T47D (cell line): ENCODE measurements at regions not wholly inside any gene's neighbourhood (a gene's known extent, or its start where the extent isn't known, plus 50 kb on each side); places are given as distances from the start of the nearest gene placed in this dataset.

Experiments used
- DNase-seq, 2 experiments: peaks; one replicate each; pipeline versions ENCODE4 v3.0.0 to v3.0.0-alpha.2; 2011 to 2012; ENCODE audit warnings: low read depth in 1 of 2, low spot score in 1 of 2
- JUND ChIP-seq: IDR thresholded peaks from 2 replicates; pipeline ENCODE4 v1.6.1; 2012; ENCODE audit warnings: low read depth
- in situ Hi-C: cut with HindIII; loops from 2 replicates; pipeline ENCODE4 v1.10.0; 2016; ENCODE audit warnings: low sequenced_read_pairs, low pct_unique_long_range_greater_than_20kb

- no peak for DNase-seq
- in situ Hi-C loops = no loop called here
- no peak for TF ChIP-seq JUND
Measured at GRCh38 chr14:98999345-98999744, 272.7 kb downstream of the BCL11B start.

- TF ChIP-seq JUND = no peak
- in situ Hi-C loops = no loop called here
- no peak for DNase-seq
Measured at GRCh38 chr14:98999901-99000300, 272.1 kb downstream of the BCL11B start.

- TF ChIP-seq JUND = no peak
- in situ Hi-C loops = no loop called here
- DNase-seq = no peak
Measured at GRCh38 chr14:99001241-99001640, 270.8 kb downstream of the BCL11B start.

- no peak for TF ChIP-seq JUND
- no peak for DNase-seq
- in situ Hi-C loops = no loop called here
Measured at GRCh38 chr14:99003646-99004045, 268.4 kb downstream of the BCL11B start.

- no peak for TF ChIP-seq JUND
- in situ Hi-C loops = no loop called here
- peak in 1 of 2 experiments; percentile 84 for DNase-seq
Measured at GRCh38 chr14:99004112-99004511, 267.9 kb downstream of the BCL11B start.

GRCh38 chr14:99006276-99006675 lies 265.7 kb downstream of the BCL11B start:
- in situ Hi-C loops = no loop called here
- no peak for DNase-seq
- TF ChIP-seq JUND = no peak

- in situ Hi-C loops = no loop called here
- no peak for TF ChIP-seq JUND
Measured at GRCh38 chr14:99007795-99008194, 264.2 kb downstream of the BCL11B start.

GRCh38 chr14:99009871-99010270 lies 262.1 kb downstream of the BCL11B start:
- DNase-seq = no peak
- in situ Hi-C loops = no loop called here
- TF ChIP-seq JUND = no peak

More at GRCh38 chr14:99007795-99008194, 264.2 kb downstream of the BCL11B start:
- DNase-seq = no peak

- in situ Hi-C loops = no loop called here
- no peak for DNase-seq
- TF ChIP-seq JUND = no peak
Measured at GRCh38 chr14:99011385-99011784, 260.6 kb downstream of the BCL11B start.

GRCh38 chr14:99012703-99013102 lies 259.3 kb downstream of the BCL11B start:
- no peak for TF ChIP-seq JUND
- no peak for DNase-seq
- in situ Hi-C loops = no loop called here

GRCh38 chr14:99015833-99016232 lies 256.2 kb downstream of the BCL11B start:
- TF ChIP-seq JUND = no peak
- no peak for DNase-seq
- in situ Hi-C loops = no loop called here

GRCh38 chr14:99023371-99023770 lies 248.6 kb downstream of the BCL11B start:
- DNase-seq = no peak
- in situ Hi-C loops = no loop called here
- TF ChIP-seq JUND = no peak

- in situ Hi-C loops = no loop called here
- TF ChIP-seq JUND = no peak
- DNase-seq = no peak
Measured at GRCh38 chr14:99024926-99025325, 247.1 kb downstream of the BCL11B start.

- TF ChIP-seq JUND = no peak
- DNase-seq = no peak
- in situ Hi-C loops = no loop called here
Measured at GRCh38 chr14:99025418-99025817, 246.6 kb downstream of the BCL11B start.
